ENCODE measurements at regions not wholly inside any gene's neighbourhood (a gene's known extent, or its start where the extent isn't known, plus 50 kb on each side); places are given as distances from the start of the nearest gene placed in this dataset.

DNA sequence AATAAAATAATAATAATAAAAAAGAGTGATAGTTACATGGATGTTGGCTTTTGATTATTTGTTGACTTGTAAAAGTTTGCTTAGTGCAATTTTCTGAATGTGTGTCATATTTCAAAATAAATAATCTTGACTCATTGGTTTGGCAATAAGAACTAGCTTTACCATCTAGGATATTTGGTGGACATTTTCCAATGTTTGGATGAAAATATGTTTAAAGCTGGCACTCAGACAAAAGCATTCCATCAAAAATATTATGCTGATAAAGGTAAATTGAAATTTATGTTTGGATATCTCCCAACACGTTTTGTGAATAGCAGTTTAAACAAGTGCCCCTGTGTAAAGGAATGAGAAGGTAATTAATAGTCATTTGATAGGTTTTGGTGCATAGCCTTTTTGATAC is 62.5 kb upstream of the KCNMA1 start:
- no peaks in the 10 kb centered on the region for H3K9me3 Mint-ChIP-seq
- DNase-seq = no peak
- peaks cover 9% of the 10 kb centered on the region for H3K27me3 Mint-ChIP-seq (ENCODE audit: low read depth, poor library complexity)
- no peak overlapping the region for H3K4me3 Mint-ChIP-seq
- H3K36me3 Mint-ChIP-seq (ENCODE audit: low read depth) = no peaks in the 10 kb centered on the region
- no peak overlapping the region for H3K27ac Mint-ChIP-seq
- no peaks in the 10 kb centered on the region for H3K4me1 Mint-ChIP-seq
- TF ChIP-seq, protein P1, sequence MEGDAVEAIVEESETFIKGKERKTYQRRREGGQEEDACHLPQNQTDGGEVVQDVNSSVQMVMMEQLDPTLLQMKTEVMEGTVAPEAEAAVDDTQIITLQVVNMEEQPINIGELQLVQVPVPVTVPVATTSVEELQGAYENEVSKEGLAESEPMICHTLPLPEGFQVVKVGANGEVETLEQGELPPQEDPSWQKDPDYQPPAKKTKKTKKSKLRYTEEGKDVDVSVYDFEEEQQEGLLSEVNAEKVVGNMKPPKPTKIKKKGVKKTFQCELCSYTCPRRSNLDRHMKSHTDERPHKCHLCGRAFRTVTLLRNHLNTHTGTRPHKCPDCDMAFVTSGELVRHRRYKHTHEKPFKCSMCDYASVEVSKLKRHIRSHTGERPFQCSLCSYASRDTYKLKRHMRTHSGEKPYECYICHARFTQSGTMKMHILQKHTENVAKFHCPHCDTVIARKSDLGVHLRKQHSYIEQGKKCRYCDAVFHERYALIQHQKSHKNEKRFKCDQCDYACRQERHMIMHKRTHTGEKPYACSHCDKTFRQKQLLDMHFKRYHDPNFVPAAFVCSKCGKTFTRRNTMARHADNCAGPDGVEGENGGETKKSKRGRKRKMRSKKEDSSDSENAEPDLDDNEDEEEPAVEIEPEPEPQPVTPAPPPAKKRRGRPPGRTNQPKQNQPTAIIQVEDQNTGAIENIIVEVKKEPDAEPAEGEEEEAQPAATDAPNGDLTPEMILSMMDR (IDR thresholded peaks at IDR 0.05) = no peak

DNA sequence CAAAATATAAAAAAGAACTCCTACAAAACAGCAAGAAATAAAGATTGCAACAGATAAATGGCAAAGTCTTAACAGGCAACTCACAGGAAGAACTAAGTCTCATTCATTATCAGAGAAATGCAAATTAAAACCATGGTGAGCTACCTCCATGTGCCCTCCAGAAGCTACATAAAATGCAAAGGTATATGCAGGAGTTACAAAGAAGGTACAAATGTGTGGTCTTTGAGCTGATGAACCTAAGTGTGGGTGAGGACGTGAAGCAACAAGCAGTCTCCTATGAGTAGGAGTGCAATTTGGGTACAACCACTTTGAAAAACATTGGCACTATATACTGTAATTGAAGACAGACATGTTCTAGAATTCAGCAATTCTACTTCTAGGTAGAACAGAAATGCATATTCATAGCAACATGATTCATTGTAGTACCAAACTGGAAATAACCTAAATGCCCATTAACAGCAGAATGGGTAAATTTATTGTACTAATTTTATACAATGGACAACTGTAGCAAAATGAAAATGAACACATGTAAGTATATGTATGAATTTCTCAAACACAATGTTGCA is 61.6 kb upstream of the KCNMA1 start:
- no peak overlapping the region for H3K4me3 Mint-ChIP-seq
- no peaks in the 10 kb centered on the region for H3K36me3 Mint-ChIP-seq (ENCODE audit: low read depth)
- no peaks in the 10 kb centered on the region for H3K4me1 Mint-ChIP-seq
- peaks cover 9% of the 10 kb centered on the region for H3K27me3 Mint-ChIP-seq (ENCODE audit: low read depth, poor library complexity)
- no peak for DNase-seq
- H3K9me3 Mint-ChIP-seq = no peaks in the 10 kb centered on the region
- no peak overlapping the region for H3K27ac Mint-ChIP-seq
- TF ChIP-seq, protein P1 (IDR thresholded peaks at IDR 0.05) = no peak

- H3K4me3 Mint-ChIP-seq = no peak overlapping the region
Measured at GRCh38 chr10:77698267-77698931, 60.8 kb upstream of the KCNMA1 start.

GRCh38 chr10:77696584-77696983 is 59.0 kb upstream of the KCNMA1 start:
- Mint-ChIP-seq H3K4me1 (no peaks in the 10 kb centered on the region), H3K27ac (no peak overlapping the region), H3K4me3 (no peak overlapping the region), H3K36me3 (ENCODE audit: low read depth) (no peaks in the 10 kb centered on the region), H3K9me3 (no peaks in the 10 kb centered on the region), H3K27me3 (ENCODE audit: low read depth, poor library complexity) (peaks cover 12% of the 10 kb centered on the region)
- TF ChIP-seq, protein P1 (IDR thresholded peaks at IDR 0.05) = no peak
- no peak for DNase-seq

More at GRCh38 chr10:77698267-77698931, 60.8 kb upstream of the KCNMA1 start:
- Mint-ChIP-seq H3K27me3 (ENCODE audit: low read depth, poor library complexity) (peaks cover 12% of the 10 kb centered on the region), H3K9me3 (no peaks in the 10 kb centered on the region), H3K36me3 (ENCODE audit: low read depth) (no peaks in the 10 kb centered on the region), H3K4me1 (no peaks in the 10 kb centered on the region), H3K27ac (no peak overlapping the region)
- TF ChIP-seq, protein P1 (IDR thresholded peaks at IDR 0.05) = no peak
- no peak for DNase-seq

DNA sequence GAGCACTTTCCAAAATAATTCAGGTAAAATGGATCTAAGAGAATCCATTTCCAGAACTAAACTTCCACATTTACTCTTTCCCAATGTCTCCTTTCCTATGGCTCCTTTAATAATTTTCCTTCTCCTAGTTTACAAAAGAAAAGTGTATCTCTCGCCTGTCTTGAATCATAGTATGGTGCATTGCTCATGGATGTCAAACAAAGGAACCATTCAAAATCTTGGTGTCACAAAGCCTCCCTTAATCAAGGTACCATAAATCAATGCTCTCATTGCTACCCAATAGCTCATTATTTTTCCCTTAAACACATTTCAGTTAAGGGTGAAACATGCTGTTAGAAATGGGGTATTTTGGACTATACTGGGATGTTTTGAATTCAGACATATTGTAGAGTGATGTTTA is 57.6 kb upstream of the KCNMA1 start:
- no peaks in the 10 kb centered on the region for H3K4me1 Mint-ChIP-seq
- TF ChIP-seq, protein P1 (IDR thresholded peaks at IDR 0.05) = no peak
- peaks cover 12% of the 10 kb centered on the region for H3K27me3 Mint-ChIP-seq (ENCODE audit: low read depth, poor library complexity)
- H3K9me3 Mint-ChIP-seq = no peaks in the 10 kb centered on the region
- H3K36me3 Mint-ChIP-seq (ENCODE audit: low read depth) = no peaks in the 10 kb centered on the region
- H3K27ac Mint-ChIP-seq = no peak overlapping the region
- no peak overlapping the region for H3K4me3 Mint-ChIP-seq
- DNase-seq = no peak

GRCh38 chr10:77692782-77693181 is 55.2 kb upstream of the KCNMA1 start:
- TF ChIP-seq, protein P1 (IDR thresholded peaks at IDR 0.05) = no peak
- no peak for DNase-seq
- Mint-ChIP-seq H3K4me3 (no peak overlapping the region), H3K27me3 (ENCODE audit: low read depth, poor library complexity) (peaks cover 12% of the 10 kb centered on the region), H3K27ac (no peak overlapping the region), H3K36me3 (ENCODE audit: low read depth) (no peaks in the 10 kb centered on the region), H3K4me1 (no peaks in the 10 kb centered on the region), H3K9me3 (no peaks in the 10 kb centered on the region)
